ENCODE measurements at regions not wholly inside any gene's neighbourhood (a gene's known extent, or its start where the extent isn't known, plus 50 kb on each side); places are given as distances from the start of the nearest gene placed in this dataset.
"Not testable (repeated sequence)": the region's sequence is repeated elsewhere in the genome, so short reads cannot be mapped to it uniquely, and the experiment has no call there.

- no peak for DNase-seq (ENCODE audit: low read depth in 2 of 2)
Observed at GRCh38 chr13:89204435-89204834, 1533.3 kb downstream of the SLITRK5 start.

- no peak for DNase-seq (ENCODE audit: low read depth in 2 of 2)
Observed at GRCh38 chr13:89205856-89206520, 1534.8 kb downstream of the SLITRK5 start.

- no peak for DNase-seq (ENCODE audit: low read depth in 2 of 2)
Observed at GRCh38 chr13:89212186-89212585, 1541.0 kb downstream of the SLITRK5 start.

DNA sequence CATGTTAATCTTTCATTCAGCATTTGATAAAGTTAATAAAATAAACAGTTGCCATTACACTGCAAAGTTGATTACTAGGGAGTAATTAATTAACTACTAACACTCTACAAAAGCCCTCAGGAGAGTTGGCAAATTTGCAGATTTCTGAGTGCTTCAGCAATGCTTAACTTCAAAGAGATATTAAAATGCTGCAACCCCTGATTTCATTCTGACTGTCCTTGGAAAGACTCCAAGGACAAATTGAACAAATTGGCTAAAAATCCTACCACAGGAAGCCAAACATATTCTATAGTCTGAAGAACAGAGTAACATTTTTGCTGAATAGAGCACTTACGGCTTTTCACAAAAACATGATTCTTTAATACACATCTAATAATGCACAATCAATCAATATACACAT lies 1543.0 kb downstream of the SLITRK5 start:
- no peak for DNase-seq (ENCODE audit: low read depth in 2 of 2)

- not testable (repeated sequence) for DNase-seq (ENCODE audit: low read depth in 2 of 2)
Observed at GRCh38 chr13:89215319-89215718, 1544.1 kb downstream of the SLITRK5 start.

DNA sequence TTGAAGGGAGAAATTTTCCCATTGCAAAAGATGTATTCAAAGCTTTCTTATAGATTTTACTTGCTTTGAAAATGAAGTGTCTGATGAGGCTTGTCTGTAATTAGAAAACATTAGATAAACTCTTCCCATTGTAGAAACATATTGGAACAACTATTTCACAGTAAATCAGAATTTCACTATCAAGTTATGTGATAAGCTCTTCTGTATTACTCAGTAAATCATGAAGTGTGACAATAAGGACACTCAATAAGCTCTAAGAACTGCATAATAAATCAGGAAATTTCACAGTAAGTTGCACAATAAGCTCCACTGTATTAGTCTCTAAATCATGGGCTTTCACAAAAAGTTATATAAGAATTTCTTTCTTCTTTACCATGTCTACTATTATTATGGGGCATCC lies 1546.6 kb downstream of the SLITRK5 start:
- no peak for DNase-seq (ENCODE audit: low read depth in 2 of 2)

DNA sequence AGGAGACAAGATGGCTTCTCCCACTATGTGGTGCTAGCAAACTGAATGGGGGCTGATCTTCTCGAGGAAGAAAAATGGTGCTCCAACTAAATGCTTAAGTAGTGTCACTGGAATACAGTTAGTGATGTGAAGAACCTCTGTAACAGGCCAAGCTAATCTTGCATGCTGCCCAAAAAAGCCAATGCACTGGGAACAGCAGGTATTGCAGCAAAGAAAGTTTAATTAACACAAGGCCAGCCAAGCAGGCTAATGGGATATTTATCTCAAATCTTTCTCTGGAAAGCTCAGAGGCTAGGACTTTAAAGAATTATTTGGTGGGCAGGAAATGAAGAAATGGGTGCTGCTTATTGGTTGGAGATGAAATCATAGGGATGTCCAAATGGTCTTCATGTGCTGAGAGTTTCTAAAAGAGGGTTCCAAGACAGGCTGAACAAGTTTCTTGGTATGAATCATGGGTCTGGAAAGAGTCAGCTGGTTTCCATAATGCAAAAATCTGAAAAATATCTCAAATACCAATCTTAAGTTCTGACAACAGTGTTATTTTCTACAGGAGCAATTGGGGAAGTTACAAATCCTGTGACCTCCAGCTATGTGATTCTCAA lies 1550.5 kb downstream of the SLITRK5 start:
- DNase-seq (ENCODE audit: low read depth in 2 of 2): no peak

DNA sequence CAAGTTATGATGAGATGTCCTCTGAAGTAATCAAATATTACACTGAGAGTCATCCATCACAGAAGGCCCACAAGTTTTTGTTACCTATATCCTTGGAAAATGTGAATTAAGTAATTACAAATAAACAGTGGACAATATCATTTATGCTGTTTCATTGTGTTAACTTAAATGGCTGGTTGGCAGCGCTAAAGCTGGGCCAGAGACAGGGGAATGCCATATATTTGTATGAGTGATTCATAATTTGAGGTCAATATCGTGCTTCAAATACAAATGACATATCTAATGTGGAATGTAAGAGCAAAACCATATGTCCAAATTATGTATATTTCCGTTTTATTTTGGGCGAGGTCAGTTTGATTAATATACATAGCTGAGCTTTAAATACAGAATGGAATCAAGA lies 1556.2 kb downstream of the SLITRK5 start:
- no peak for DNase-seq (ENCODE audit: low read depth in 2 of 2)

DNA sequence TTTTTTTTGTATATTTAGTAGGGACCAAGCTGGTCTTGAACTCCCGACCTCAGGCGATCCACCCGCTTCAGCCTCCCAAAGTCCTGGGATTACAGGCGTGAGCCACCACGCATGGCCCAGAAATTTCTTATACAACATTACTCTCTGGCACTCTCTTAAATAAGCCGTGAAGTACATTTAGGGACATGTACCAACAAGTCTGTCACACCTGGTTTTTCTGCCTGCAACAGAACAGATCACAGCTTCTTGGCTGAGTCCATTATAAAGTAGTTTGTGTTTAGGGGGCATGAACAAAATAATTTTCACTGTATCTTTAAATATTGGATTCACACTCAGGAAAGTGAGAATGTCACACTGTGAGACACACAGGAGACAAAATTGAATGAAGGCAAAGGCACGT lies 1567.3 kb downstream of the SLITRK5 start:
- no peak for DNase-seq (ENCODE audit: low read depth in 2 of 2)

- no peak for DNase-seq (ENCODE audit: low read depth in 2 of 2)
Observed at GRCh38 chr13:89239361-89240127, 1568.4 kb downstream of the SLITRK5 start.

DNA sequence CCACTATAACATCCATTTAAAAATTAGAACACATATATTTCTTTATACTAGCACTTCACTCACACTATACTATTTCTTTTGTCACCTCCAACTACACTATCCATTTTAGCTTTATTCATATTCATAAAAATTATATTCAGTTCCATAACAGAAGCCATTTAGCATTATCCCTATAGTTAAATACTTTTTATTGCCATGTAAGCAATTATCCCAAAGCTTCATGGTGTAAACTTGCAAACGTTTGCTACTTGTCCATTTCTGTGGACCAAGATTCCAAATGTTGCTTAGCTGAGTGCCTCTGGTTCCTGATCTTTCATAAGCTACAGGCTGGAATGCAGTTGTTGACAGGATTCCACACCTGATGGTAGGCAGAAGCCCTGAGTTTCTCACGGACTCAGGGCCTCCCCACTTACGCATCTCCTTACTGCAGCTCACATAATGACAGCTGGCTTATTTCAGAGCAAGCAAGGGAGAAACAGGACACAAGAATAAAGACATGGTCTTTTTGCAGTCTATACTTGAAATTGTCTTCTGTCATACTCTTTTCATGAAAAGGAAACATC lies 1584.8 kb downstream of the SLITRK5 start:
- DNase-seq (ENCODE audit: low read depth in 2 of 2): no peak

DNA sequence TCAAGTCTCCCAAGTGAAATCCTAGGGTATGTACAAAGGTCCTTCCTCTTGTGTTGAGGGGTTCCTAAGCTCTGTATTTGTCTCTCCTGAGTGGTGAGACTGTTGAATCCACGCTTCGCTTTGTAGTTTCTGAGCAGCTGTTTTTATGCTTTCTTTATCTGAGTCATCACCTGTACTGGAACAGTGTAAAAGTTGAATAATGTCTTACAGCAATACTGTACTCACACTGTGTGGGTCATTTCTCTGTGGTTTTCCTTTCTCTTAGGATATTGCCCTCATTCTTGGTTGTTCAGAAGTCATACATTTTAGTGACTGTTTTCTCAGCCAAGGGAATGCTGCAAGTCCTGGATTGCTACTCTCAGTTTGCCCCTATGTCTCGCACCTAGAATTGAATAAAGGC lies 1596.6 kb downstream of the SLITRK5 start:
- DNase-seq (ENCODE audit: low read depth in 2 of 2): no peak

- no peak for DNase-seq (ENCODE audit: low read depth in 2 of 2)
Observed at GRCh38 chr13:89269737-89270136, 1598.6 kb downstream of the SLITRK5 start.

- DNase-seq (ENCODE audit: low read depth in 2 of 2): no peak
Observed at GRCh38 chr13:89270736-89271135, 1599.6 kb downstream of the SLITRK5 start.

GRCh38 chr13:89279374-89279773 lies 1608.2 kb downstream of the SLITRK5 start:
- no peak for DNase-seq (ENCODE audit: low read depth in 2 of 2)

- DNase-seq (ENCODE audit: low read depth in 2 of 2): no peak
Observed at GRCh38 chr13:89281331-89281730, 1610.2 kb downstream of the SLITRK5 start.

- no peak for DNase-seq (ENCODE audit: low read depth in 2 of 2)
Observed at GRCh38 chr13:89282241-89282640, 1611.1 kb downstream of the SLITRK5 start.

- no peak for DNase-seq (ENCODE audit: low read depth in 2 of 2)
Observed at GRCh38 chr13:89287381-89287780, 1616.2 kb downstream of the SLITRK5 start.

- DNase-seq (ENCODE audit: low read depth in 2 of 2): no peak
Observed at GRCh38 chr13:89294115-89294867, 1623.1 kb downstream of the SLITRK5 start.

DNA sequence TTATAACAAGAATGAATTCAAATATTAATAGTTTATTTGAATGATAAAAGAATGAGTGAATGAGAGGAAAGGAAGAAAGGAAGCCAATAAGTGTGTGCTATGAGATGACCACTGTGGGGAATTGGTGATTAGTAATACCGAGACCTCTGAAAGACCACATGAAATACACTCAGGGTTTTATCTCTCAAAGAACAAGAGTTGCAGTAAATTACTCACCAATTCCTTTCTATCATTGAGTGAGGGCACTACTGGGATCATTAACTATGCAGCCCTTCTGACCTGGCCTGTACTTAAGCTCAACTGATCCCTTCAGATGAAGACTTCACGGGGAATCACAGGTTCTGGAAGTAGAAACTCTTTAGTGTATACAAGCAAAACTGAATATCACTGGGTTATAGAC lies 1636.1 kb downstream of the SLITRK5 start:
- DNase-seq (ENCODE audit: low read depth in 2 of 2): no peak

DNA sequence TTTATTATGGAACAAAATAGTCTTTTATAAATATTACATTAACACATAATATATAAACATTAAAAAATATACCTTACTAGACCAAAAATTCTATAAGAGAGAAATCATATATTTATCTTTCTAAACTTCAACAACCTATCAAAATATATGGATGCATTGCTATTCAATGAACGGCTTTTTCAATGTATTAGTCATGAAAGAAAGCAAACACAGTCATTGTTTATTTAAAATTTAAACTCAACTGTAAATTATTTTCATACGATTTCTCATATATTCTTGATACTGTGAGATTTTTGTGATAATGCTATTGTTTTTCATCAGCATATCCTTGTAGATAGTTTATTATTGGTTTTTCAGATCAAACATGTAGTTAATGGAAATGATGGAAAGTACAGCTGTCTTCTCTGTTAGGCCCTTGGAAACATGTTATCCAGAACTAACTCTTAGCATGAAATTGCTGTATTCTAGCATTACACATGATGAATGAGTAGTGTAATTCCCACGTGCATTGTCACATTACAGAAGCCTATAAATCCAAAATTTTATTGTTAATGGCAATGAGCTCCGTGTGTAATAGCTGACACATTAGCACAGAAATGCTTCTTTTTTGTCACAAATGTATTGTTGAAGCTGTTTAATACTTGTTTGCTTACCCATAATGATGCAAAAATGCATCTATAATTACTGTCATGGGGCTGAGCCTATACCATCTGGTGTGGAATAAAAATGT lies 1639.9 kb downstream of the SLITRK5 start:
- no peak for DNase-seq (ENCODE audit: low read depth in 2 of 2)

All from stimulated activated CD4-positive, alpha-beta T cell treated with anti-CD3 and anti-CD28 coated beads, Interleukin-1b, Interleukin-23, amount 100 ng/mL, for 4 hours (primary cell).